ENCODE measurements at regions not wholly inside any gene's neighbourhood (a gene's known extent, or its start where the extent isn't known, plus 50 kb on each side); places are given as distances from the start of the nearest gene placed in this dataset.

DNA sequence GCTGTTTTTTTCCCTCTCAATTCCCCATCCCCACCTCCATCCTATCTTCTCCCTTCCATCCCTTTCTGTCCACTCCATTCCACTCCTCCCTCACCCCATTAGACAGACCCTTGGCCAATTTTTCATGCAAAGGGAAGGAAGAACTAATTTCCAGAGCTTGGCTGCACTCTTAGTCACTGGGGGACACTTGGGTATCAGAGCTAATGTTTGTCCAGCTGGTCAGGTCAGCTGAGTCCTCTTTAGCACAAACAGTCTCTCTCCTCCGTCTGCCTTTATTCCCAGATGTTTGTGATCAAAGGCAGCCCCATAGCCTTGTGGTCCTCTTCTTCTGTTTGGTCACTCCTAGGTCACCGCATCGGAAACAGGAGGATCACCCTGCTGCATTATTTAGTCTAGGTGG lies 148.5 kb downstream of the NMUR2 start:
- TF ChIP-seq, protein P1, sequence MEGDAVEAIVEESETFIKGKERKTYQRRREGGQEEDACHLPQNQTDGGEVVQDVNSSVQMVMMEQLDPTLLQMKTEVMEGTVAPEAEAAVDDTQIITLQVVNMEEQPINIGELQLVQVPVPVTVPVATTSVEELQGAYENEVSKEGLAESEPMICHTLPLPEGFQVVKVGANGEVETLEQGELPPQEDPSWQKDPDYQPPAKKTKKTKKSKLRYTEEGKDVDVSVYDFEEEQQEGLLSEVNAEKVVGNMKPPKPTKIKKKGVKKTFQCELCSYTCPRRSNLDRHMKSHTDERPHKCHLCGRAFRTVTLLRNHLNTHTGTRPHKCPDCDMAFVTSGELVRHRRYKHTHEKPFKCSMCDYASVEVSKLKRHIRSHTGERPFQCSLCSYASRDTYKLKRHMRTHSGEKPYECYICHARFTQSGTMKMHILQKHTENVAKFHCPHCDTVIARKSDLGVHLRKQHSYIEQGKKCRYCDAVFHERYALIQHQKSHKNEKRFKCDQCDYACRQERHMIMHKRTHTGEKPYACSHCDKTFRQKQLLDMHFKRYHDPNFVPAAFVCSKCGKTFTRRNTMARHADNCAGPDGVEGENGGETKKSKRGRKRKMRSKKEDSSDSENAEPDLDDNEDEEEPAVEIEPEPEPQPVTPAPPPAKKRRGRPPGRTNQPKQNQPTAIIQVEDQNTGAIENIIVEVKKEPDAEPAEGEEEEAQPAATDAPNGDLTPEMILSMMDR (IDR thresholded peaks at IDR 0.05), result no peak
- no peak for TF ChIP-seq POLR2A (IDR thresholded peaks at IDR 0.05)

All from esophagus squamous epithelium (tissue), 4 donors.